Esophagus muscularis mucosa (tissue), 4 donors: ENCODE measurements at regions not wholly inside any gene's neighbourhood (a gene's known extent, or its start where the extent isn't known, plus 50 kb on each side); places are given as distances from the start of the nearest gene placed in this dataset.

Experiments
- DNase-seq: peaks from one replicate; pipeline ENCODE4 v3.0.0-alpha.2; 2017; ENCODE audit errors: extremely low spot score
- H3K27ac ChIP-seq, 4 donors: fragments of 200-600 bp; sonication (generic); replicated peaks in 1 of 4; 1 replicate in 3 of 4; 2 replicates in 1 of 4; pipeline ENCODE4 v1.5.1; 2016 to 2019; ENCODE audit warnings: mild to moderate bottlenecking in 1 of 4
- H3K27me3 ChIP-seq, 4 donors: fragments of 200-600 bp; sonication (generic); one replicate each; pipeline versions ENCODE4 v1.5.1 to v1.6.0; 2016 to 2019
- H3K36me3 ChIP-seq, 4 donors: fragments of 200-600 bp; sonication (generic); one replicate each; pipeline ENCODE4 v1.5.1; 2016 to 2019
- H3K4me1 ChIP-seq, 4 donors: fragments of 200-600 bp; sonication (generic); one replicate each; pipeline ENCODE4 v1.5.1; 2016 to 2019
- H3K4me3 ChIP-seq, 4 donors: fragments of 200-600 bp; sonication (generic); 1 replicate in 2 of 4; 2 replicates in 2 of 4; pipeline ENCODE4 v1.5.1; 2016 to 2019; ENCODE audit warnings: mild to moderate bottlenecking in 4 of 4, moderate library complexity in 1 of 4
- H3K9me3 ChIP-seq, 4 donors: fragments of 200-600 bp; sonication (generic); 1 replicate in 3 of 4; 2 replicates in 1 of 4; pipeline ENCODE4 v1.5.1; 2016 to 2019
- EP300 ChIP-seq: sonication (generic); formaldehyde crosslinking; IDR thresholded peaks from one replicate; pipeline ENCODE4 v1.6.1; 2017; ENCODE audit warnings: antibody characterized with exemption
- POLR2A ChIP-seq: fragments of 450-650 bp; IDR thresholded peaks from one replicate; pipeline ENCODE4 v1.6.1; 2017; ENCODE audit warnings: antibody characterized with exemption, moderate library complexity, mild to moderate bottlenecking, low read depth
- POLR2AphosphoS5 ChIP-seq, 2 donors: sonication (generic); formaldehyde crosslinking; IDR thresholded peaks; one replicate each; pipeline ENCODE4 v1.6.1; 2017; ENCODE audit warnings: antibody characterized with exemption in 2 of 2
- WGBS: methylation state at CpG from one replicate; pipeline ENCODE4 v1.1.5; 2018; 5-methylcytosine and 5-hydroxymethylcytosine counted together
- intact Hi-C: fragments of 100-400 bp; cut with DNase I; formaldehyde crosslinking; loops from one replicate; pipeline ENCODE4 v1.15.1; 2023
- TF ChIP-seq, protein P1 (sequence below), 3 experiments: fragments of 200-600 bp in 2 of 3; fragments of 450-650 bp in 1 of 3; sonication (generic) in 2 of 3; IDR thresholded peaks; one replicate each; pipeline ENCODE4 v1.5.1; 2017 to 2019; ENCODE audit warnings: antibody characterized with exemption in 3 of 3, mild to moderate bottlenecking in 2 of 3, moderate library complexity in 1 of 3

DNA sequence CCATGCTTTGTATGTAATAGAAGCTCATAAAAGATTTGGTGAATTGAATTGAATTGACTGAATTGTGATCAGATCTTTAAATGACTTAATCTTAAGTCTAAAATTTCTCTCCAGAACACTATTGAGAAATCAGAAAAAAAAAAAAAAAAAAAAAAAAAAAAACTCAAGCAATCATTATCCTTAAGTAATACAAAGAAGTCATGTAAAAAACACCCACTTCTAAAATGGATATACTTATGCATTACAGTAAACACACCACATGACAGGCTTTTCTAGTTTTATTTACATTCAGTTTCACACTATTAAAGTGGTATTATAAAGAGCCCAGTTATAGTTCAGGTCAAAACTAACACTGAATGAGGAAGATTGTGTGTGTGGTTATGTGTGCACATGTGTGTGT, 84.9 kb upstream of the GLS start:
- peaks cover 14 to 21% (median 18%) of the 10 kb centered on the region in 4 donors for H3K4me1 ChIP-seq
- intact Hi-C loops: no loop called here

DNA sequence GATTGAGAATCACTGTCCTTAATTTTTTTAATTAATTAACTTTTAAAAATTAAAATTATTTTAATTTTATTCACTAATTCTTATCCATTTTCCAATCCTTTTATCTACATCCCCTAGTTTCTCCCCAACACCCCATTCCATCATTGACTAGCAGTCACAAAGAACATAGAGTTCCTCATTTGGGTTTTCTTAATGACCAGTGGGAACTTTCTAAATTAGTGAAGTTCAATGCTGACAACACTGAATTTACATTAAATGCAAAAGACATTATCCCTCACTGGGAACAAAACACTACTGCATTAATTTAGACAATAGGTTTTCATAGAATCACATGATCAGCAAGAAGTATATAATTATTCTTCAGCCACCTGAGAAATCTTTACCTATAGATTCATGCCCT, 80.6 kb upstream of the GLS start:
- TF ChIP-seq, protein P1, sequence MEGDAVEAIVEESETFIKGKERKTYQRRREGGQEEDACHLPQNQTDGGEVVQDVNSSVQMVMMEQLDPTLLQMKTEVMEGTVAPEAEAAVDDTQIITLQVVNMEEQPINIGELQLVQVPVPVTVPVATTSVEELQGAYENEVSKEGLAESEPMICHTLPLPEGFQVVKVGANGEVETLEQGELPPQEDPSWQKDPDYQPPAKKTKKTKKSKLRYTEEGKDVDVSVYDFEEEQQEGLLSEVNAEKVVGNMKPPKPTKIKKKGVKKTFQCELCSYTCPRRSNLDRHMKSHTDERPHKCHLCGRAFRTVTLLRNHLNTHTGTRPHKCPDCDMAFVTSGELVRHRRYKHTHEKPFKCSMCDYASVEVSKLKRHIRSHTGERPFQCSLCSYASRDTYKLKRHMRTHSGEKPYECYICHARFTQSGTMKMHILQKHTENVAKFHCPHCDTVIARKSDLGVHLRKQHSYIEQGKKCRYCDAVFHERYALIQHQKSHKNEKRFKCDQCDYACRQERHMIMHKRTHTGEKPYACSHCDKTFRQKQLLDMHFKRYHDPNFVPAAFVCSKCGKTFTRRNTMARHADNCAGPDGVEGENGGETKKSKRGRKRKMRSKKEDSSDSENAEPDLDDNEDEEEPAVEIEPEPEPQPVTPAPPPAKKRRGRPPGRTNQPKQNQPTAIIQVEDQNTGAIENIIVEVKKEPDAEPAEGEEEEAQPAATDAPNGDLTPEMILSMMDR (IDR thresholded peaks at IDR 0.05): no peak
- TF ChIP-seq EP300 (no peak), POLR2AphosphoS5 (IDR thresholded peaks at IDR 0.05) (no peak), POLR2A (no peak)
- DNase-seq: no peak
- Histone ChIP-seq H3K4me3 (no peak overlapping the region), H3K4me1 (peaks cover 0 to 3% (median 0%) of the 10 kb centered on the region in 4 donors), H3K27me3 (no peaks in the 10 kb centered on the region), H3K36me3 (no peaks in the 10 kb centered on the region), H3K9me3 (no peaks in the 10 kb centered on the region), H3K27ac (no peak overlapping the region)
- intact Hi-C loops: no loop called here

More for the DNA sequence above, 84.9 kb upstream of the GLS start:
- no peak for DNase-seq
- Histone ChIP-seq H3K27ac (no peak overlapping the region), H3K4me3 (no peak overlapping the region), H3K9me3 (no peaks in the 10 kb centered on the region), H3K36me3 (no peaks in the 10 kb centered on the region), H3K27me3 (no peaks in the 10 kb centered on the region)
- TF ChIP-seq, protein P1 (IDR thresholded peaks at IDR 0.05): no peak
- TF ChIP-seq POLR2AphosphoS5 (IDR thresholded peaks at IDR 0.05): no peak
- TF ChIP-seq POLR2A: no peak
- no peak for TF ChIP-seq EP300

DNA sequence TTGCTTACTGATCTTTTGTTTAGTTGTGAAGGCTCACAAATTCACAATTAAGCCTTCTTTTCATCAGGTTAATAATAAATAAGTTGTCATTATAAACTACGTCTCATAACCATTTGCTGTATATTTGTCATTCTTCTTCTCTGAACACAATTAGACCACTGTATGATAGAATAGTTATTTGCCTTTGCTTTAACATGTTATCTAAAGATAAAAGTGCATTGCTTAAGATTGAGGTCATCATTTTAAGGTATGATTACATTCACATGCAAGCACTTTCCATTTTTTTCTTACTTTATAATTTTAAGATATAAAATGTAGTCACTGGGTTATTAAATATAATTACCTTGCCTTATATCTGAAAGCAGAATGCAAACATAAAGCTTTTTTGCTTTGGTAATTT, 80.1 kb upstream of the GLS start:
- Histone ChIP-seq H3K4me3 (no peak overlapping the region), H3K9me3 (no peaks in the 10 kb centered on the region), H3K36me3 (no peaks in the 10 kb centered on the region), H3K27ac (no peak overlapping the region), H3K27me3 (no peaks in the 10 kb centered on the region), H3K4me1 (peaks cover 0 to 3% (median 0%) of the 10 kb centered on the region in 4 donors)
- TF ChIP-seq, protein P1 (IDR thresholded peaks at IDR 0.05): no peak
- TF ChIP-seq EP300 (no peak), POLR2AphosphoS5 (IDR thresholded peaks at IDR 0.05) (no peak), POLR2A (no peak)
- intact Hi-C loops: no loop called here
- DNase-seq: no peak
- 81% methylated on average over 1 of the region's 1 CpG for WGBS

DNA sequence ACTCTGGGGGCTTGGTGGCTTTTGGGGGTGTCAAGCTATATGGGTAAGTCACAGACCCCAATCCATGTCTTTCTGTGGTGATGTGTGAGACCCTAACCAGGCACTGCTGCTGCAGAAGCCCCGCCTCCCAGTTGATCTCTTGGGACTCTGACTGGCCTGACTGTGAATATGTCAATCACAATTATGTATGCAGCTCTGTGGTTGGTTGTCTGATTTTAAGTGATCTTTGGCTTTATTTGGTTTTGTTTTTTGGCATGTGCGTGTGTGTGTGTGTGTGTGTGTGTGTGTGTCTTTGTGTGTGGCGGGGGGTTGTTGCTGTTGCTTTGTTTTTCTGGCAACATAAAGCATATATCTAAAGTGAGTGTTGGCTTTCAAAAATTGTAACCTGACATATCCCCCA, 78.5 kb upstream of the GLS start:
- no peak overlapping the region for H3K27ac ChIP-seq
- H3K4me3 ChIP-seq: no peak overlapping the region
- no peaks in the 10 kb centered on the region for H3K9me3 ChIP-seq
- TF ChIP-seq EP300: no peak
- no peak for TF ChIP-seq POLR2AphosphoS5 (IDR thresholded peaks at IDR 0.05)
- no peak for TF ChIP-seq POLR2A
- TF ChIP-seq, protein P1 (IDR thresholded peaks at IDR 0.05): no peak
- WGBS: 88% methylated on average over 3 of the region's 3 CpGs
- no peaks in the 10 kb centered on the region for H3K36me3 ChIP-seq
- intact Hi-C loops: no loop called here
- H3K4me1 ChIP-seq: peaks cover 0 to 3% (median 0%) of the 10 kb centered on the region in 4 donors
- DNase-seq: no peak
- H3K27me3 ChIP-seq: no peaks in the 10 kb centered on the region

DNA sequence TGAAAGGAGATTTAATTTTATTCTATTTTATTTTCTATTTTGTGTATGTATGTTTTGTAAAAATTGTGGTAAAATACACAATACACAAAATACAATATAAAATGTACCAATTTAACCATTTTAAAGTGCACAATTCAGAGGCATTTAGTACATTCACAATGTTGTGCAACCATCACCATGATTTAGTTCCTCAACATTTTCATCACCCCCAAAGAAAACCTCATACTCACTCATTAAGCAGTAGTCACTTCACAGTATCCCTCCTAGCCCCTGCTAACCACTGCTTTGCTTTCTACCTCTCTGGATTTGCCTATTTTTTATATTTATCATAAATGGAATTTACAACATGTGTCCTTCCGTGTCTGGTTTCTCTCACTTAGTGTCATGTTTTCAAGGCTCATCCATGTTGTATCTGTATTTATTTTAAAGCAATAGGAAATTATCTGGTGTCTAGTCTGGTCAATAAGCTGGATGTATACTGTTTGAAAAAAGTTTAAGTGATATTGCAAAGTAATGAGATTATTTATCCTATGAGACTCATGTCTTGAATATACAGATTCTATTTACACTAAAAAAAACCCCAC, 77.9 kb upstream of the GLS start:
- Histone ChIP-seq H3K4me1 (peaks cover 0 to 3% (median 0%) of the 10 kb centered on the region in 4 donors), H3K36me3 (no peaks in the 10 kb centered on the region), H3K9me3 (no peaks in the 10 kb centered on the region), H3K4me3 (no peak overlapping the region), H3K27me3 (no peaks in the 10 kb centered on the region), H3K27ac (no peak overlapping the region)
- TF ChIP-seq EP300 (no peak), POLR2AphosphoS5 (IDR thresholded peaks at IDR 0.05) (no peak), POLR2A (no peak)
- TF ChIP-seq, protein P1 (IDR thresholded peaks at IDR 0.05): no peak
- WGBS: 77% methylated on average over 1 of the region's 1 CpG
- intact Hi-C loops: no loop called here
- no peak for DNase-seq
